Type B pancreatic cell (in vitro differentiated cells): ENCODE measurements at regions not wholly inside any gene's neighbourhood (a gene's known extent, or its start where the extent isn't known, plus 50 kb on each side); places are given as distances from the start of the nearest gene placed in this dataset.
A peak's percentile ranks its signal among the peaks of the same experiment; 100 is the strongest.

ENCODE experiments used
- DNase-seq: peaks from one replicate; pipeline ENCODE4 v3.0.0; 2021; ENCODE audit warnings: mixed read lengths; ENCODE audit not compliant: unreplicated experiment; ENCODE audit errors: extremely low spot score
- H3K27ac Mint-ChIP-seq: 2 replicates; pipeline ENCODE4 v1.8.0; 2021; ENCODE audit warnings: mild to moderate bottlenecking, mixed read lengths
- H3K27me3 Mint-ChIP-seq: 2 replicates; pipeline ENCODE4 v1.8.0; 2021; ENCODE audit warnings: mixed read lengths
- H3K36me3 Mint-ChIP-seq: 2 replicates; pipeline ENCODE4 v1.8.0; 2021; ENCODE audit warnings: mixed read lengths
- H3K4me1 Mint-ChIP-seq: one replicate; pipeline ENCODE4 v1.8.0; 2021; ENCODE audit warnings: mixed read lengths; ENCODE audit not compliant: unreplicated experiment
- H3K4me3 Mint-ChIP-seq: 2 replicates; pipeline ENCODE4 v1.8.0; 2021; ENCODE audit warnings: mild to moderate bottlenecking, mixed read lengths
- H3K9me3 Mint-ChIP-seq: 2 replicates; pipeline ENCODE4 v1.8.0; 2021; ENCODE audit warnings: mixed read lengths
- TF ChIP-seq, protein P1 (sequence below): fragments of 200-600 bp; sonication (generic); conservative IDR thresholded peaks from 2 replicates; pipeline ENCODE4 v1.5.0; 2021; ENCODE audit warnings: antibody characterized with exemption, mild to moderate bottlenecking

DNA sequence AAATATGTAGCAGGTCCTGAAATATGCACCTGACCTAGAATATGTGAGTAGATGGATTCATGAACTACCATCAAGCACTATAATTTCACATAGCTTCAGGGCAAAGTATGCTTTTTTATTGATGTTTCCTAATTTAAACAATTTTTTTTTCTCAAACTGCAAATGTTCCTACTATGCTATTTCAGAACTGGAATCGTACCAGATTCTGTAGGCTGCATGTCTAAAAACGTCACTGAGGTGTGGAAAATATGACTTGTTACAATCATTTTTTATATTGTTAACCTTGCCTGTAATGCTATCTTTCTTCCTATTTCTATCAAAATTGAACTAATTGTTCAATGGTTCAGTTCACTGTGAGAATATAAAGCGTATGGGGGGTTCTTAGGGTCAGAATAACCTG, 78.0 kb upstream of the RERGL start:
- TF ChIP-seq, protein P1, sequence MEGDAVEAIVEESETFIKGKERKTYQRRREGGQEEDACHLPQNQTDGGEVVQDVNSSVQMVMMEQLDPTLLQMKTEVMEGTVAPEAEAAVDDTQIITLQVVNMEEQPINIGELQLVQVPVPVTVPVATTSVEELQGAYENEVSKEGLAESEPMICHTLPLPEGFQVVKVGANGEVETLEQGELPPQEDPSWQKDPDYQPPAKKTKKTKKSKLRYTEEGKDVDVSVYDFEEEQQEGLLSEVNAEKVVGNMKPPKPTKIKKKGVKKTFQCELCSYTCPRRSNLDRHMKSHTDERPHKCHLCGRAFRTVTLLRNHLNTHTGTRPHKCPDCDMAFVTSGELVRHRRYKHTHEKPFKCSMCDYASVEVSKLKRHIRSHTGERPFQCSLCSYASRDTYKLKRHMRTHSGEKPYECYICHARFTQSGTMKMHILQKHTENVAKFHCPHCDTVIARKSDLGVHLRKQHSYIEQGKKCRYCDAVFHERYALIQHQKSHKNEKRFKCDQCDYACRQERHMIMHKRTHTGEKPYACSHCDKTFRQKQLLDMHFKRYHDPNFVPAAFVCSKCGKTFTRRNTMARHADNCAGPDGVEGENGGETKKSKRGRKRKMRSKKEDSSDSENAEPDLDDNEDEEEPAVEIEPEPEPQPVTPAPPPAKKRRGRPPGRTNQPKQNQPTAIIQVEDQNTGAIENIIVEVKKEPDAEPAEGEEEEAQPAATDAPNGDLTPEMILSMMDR: no peak
- Mint-ChIP-seq H3K4me1 (peaks cover 6% of the 10 kb centered on the region), H3K27ac (no peak overlapping the region), H3K9me3 (peaks cover 6% of the 10 kb centered on the region), H3K4me3 (no peak overlapping the region), H3K36me3 (peaks cover 5% of the 10 kb centered on the region), H3K27me3 (no peaks in the 10 kb centered on the region)
- no peak for DNase-seq

DNA sequence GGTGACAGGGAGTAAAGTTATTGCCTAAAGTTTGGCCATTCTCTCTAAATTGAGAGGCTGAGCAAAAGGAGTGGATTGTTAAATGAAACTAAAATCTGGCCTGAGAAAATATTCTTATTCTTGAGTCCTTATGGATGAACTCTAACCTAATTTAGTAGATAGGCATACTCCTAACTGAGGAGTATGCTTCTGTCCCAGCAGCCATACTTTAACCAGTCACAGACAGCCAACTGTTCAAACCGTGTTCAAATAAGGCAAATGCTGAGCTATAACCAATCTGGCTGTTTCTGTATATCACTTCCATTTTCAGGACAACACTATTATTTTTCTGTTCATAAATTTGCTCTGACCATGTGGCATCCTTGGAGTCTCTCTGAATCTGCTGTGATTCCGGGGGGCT, 75.9 kb upstream of the RERGL start:
- no peak for DNase-seq
- Mint-ChIP-seq H3K4me1 (peaks cover 6% of the 10 kb centered on the region), H3K27me3 (no peaks in the 10 kb centered on the region), H3K36me3 (no peaks in the 10 kb centered on the region), H3K9me3 (peaks cover 6% of the 10 kb centered on the region), H3K27ac (no peak overlapping the region), H3K4me3 (no peak overlapping the region)
- TF ChIP-seq, protein P1: no peak

DNA sequence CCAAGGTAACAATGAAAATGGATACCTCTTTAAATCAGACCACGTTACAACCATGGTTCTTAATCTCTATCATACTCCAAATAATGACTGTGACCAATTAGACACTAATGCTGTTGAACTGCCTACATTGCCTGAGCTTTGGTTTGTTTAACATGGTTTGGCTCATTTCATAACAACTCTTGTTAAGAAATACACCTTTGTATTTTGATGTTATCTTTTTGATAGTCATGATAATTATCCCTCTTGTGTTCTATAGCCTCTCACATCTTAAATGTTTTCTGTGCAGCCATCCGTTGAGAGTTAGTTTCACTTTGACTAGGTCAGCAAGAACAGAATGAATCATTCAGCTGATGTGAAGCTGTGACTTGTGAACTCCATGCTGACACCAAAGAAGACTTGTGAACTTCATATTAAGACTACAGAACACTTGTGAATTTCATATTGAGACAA, 75.5 kb upstream of the RERGL start:
- Mint-ChIP-seq H3K27ac (no peak overlapping the region), H3K9me3 (peaks cover 6% of the 10 kb centered on the region), H3K36me3 (no peaks in the 10 kb centered on the region), H3K27me3 (no peaks in the 10 kb centered on the region), H3K4me3 (no peak overlapping the region), H3K4me1 (peaks cover 6% of the 10 kb centered on the region)
- no peak for DNase-seq
- TF ChIP-seq, protein P1: no peak

DNA sequence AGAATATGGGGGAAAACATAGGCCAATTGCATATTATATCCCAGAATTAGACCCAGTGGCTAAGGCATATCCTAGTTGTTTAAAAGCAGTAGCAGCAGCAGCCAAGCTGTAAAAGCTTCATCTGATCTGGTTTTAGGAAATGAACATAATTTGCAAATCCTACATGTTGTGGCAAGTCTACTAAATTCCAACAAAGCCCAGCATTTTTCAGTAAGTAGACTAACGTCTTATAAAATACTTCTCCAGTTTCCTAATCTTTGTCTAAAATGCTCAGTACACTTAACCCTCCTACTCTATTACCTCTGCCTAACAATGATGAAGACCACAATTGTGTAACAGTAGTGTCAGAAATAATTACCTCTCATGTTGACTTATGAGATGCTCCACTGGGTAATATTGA, 70.9 kb upstream of the RERGL start:
- TF ChIP-seq, protein P1: no peak
- no peaks in the 10 kb centered on the region for H3K27me3 Mint-ChIP-seq
- no peak overlapping the region for H3K27ac Mint-ChIP-seq
- no peak overlapping the region for H3K4me3 Mint-ChIP-seq
- H3K9me3 Mint-ChIP-seq: peaks cover 16% of the 10 kb centered on the region
- peaks cover 5% of the 10 kb centered on the region for H3K4me1 Mint-ChIP-seq
- peaks cover 6% of the 10 kb centered on the region for H3K36me3 Mint-ChIP-seq
- no peak for DNase-seq

DNA sequence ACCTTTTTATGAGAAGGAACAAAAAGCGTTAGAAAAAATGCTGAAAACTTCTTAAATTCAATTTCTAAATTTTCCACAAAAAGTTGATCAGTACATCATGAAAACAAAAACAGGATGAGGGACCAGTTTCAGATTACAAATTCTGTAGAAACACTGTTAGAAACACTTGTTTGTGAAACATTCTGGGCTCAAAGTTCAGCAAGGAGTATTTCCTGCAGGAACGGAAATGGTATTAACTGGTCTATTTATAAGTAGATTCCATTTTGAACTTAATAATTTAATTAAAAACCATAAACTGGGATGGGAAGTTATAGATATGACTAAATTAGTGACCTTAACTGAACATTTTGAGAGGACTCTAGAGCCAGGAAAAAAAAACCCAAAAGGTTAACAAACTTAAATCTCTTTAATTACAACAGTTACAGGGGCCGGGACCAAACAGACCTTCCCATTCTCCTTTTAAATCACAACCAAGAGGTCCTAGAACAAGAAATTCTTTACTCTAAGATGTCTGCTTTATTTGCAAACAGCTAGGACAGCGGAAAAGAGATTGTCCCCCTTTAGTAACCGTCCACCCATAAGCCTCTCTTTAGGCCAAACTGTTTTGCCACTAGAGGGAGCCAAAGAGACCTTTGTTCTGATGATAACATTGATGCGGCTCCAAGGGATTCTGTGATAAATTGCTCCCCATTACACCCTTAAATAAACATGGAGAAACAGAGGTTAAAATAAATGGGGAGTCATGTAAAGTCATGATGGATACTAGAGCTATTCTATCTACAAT, 69.0 kb upstream of the RERGL start:
- Mint-ChIP-seq H3K9me3 (peaks cover 13% of the 10 kb centered on the region), H3K27ac (no peak overlapping the region), H3K4me1 (no peaks in the 10 kb centered on the region), H3K27me3 (no peaks in the 10 kb centered on the region), H3K4me3 (no peak overlapping the region), H3K36me3 (peaks cover 6% of the 10 kb centered on the region)
- TF ChIP-seq, protein P1: peak; percentile 80
- no peak for DNase-seq
